MM.1S (cell line): ENCODE measurements at regions not wholly inside any gene's neighbourhood (a gene's known extent, or its start where the extent isn't known, plus 50 kb on each side); places are given as distances from the start of the nearest gene placed in this dataset.

Experiments used
- DNase-seq: peaks from one replicate; pipeline ENCODE4 v3.0.0-alpha.2; 2015
- H2AFZ ChIP-seq: fragments of 300-600 bp; sonication (generic); 2 replicates; pipeline ENCODE4 v1.6.0; 2016; ENCODE audit warnings: antibody characterized with exemption, low read length
- H3F3A ChIP-seq: fragments of 300-600 bp; sonication (generic); 2 replicates; pipeline ENCODE4 v1.6.1; 2016; ENCODE audit warnings: mild to moderate bottlenecking, antibody characterized with exemption, low read length, moderate library complexity, mixed read lengths; ENCODE audit not compliant: insufficient read depth
- H3K27ac ChIP-seq: fragments of 300-600 bp; sonication (generic); 2 replicates; pipeline ENCODE4 v1.5.1; 2016; ENCODE audit warnings: mild to moderate bottlenecking, low read length
- H3K27me3 ChIP-seq: fragments of 300-600 bp; sonication (generic); replicated peaks from 2 replicates; pipeline ENCODE4 v1.6.0; 2016; ENCODE audit warnings: low read length; ENCODE audit not compliant: insufficient read depth
- H3K36me3 ChIP-seq: fragments of 300-600 bp; sonication (generic); replicated peaks from 2 replicates; pipeline ENCODE4 v1.6.1; 2016; ENCODE audit warnings: mild to moderate bottlenecking, low read length, mixed read lengths; ENCODE audit not compliant: insufficient read depth
- H3K4me1 ChIP-seq: fragments of 300-600 bp; sonication (generic); 2 replicates; pipeline ENCODE4 v1.6.1; 2016; ENCODE audit warnings: low read length, mixed read lengths
- H3K4me2 ChIP-seq: fragments of 300-600 bp; sonication (generic); 2 replicates; pipeline ENCODE4 v1.6.0; 2016; ENCODE audit warnings: low read depth, low read length
- H3K4me3 ChIP-seq: fragments of 300-600 bp; sonication (generic); 2 replicates; pipeline ENCODE4 v1.5.1; 2016; ENCODE audit warnings: low read length, mixed read lengths
- H3K79me2 ChIP-seq: fragments of 300-600 bp; sonication (generic); 2 replicates; pipeline ENCODE4 v1.6.1; 2016; ENCODE audit warnings: mixed run types, low read length, mixed read lengths
- H3K9ac ChIP-seq: fragments of 300-600 bp; sonication (generic); 2 replicates; pipeline ENCODE4 v1.6.1; 2016; ENCODE audit warnings: low read length, mixed read lengths
- H3K9me2 ChIP-seq: fragments of 300-600 bp; sonication (generic); replicated peaks from 2 replicates; pipeline ENCODE4 v1.6.1; 2016; ENCODE audit warnings: mild to moderate bottlenecking, low read length, mixed read lengths; ENCODE audit not compliant: insufficient read depth
- H3K9me3 ChIP-seq: fragments of 300-600 bp; sonication (generic); replicated peaks from 2 replicates; pipeline ENCODE4 v1.6.1; 2016; ENCODE audit warnings: mild to moderate bottlenecking, low read length, mixed read lengths; ENCODE audit not compliant: insufficient read depth
- H4K20me1 ChIP-seq: fragments of 300-600 bp; sonication (generic); 2 replicates; pipeline ENCODE4 v1.6.1; 2016; ENCODE audit warnings: mild to moderate bottlenecking, low read length, moderate library complexity, mixed read lengths; ENCODE audit not compliant: insufficient read depth
- CTCF ChIP-seq: fragments of 300-600 bp; sonication (generic); IDR thresholded peaks from 2 replicates; pipeline ENCODE4 v1.5.1; 2016; ENCODE audit warnings: antibody characterized with exemption, low read length, mixed read lengths
- EZH2 ChIP-seq: fragments of 300-600 bp; sonication (generic); optimal IDR thresholded peaks from 2 replicates; pipeline ENCODE3; 2017; ENCODE audit warnings: low read depth, mild to moderate bottlenecking, antibody characterized with exemption, low read length, mixed read lengths
- EZH2phosphoT487 ChIP-seq: fragments of 300-600 bp; sonication (generic); IDR thresholded peaks from 2 replicates; pipeline ENCODE4 v1.6.1; 2018; ENCODE audit warnings: antibody characterized with exemption, low read length

GRCh38 chr2:177141866-177142265 lies 70.7 kb upstream of the HNRNPA3 start:
- Histone ChIP-seq H3K79me2 (no peaks in the 10 kb centered on the region), H3K4me2 (no peak overlapping the region), H4K20me1 (no peaks in the 10 kb centered on the region), H2AFZ (no peak overlapping the region), H3K27ac (no peak overlapping the region), H3K9me2 (no peaks in the 10 kb centered on the region), H3K9ac (no peak overlapping the region), H3K27me3 (no peaks in the 10 kb centered on the region), H3K4me3 (no peak overlapping the region), H3F3A (no peaks in the 10 kb centered on the region), H3K9me3 (no peaks in the 10 kb centered on the region), H3K36me3 (no peaks in the 10 kb centered on the region), H3K4me1 (peaks cover 8% of the 10 kb centered on the region)
- no peak for TF ChIP-seq EZH2
- TF ChIP-seq EZH2phosphoT487: no peak
- TF ChIP-seq CTCF: no peak
- DNase-seq: no peak

GRCh38 chr2:177143444-177143843 lies 69.2 kb upstream of the HNRNPA3 start:
- no peaks in the 10 kb centered on the region for H3K9me2 ChIP-seq
- H3K27ac ChIP-seq: no peak overlapping the region
- no peak for DNase-seq
- H3K9ac ChIP-seq: no peak overlapping the region
- H3K4me3 ChIP-seq: no peak overlapping the region
- 0 out of 2 replicates have a peak, but pooled peaks cover 6% of the 10 kb centered on the region for H3K27me3 ChIP-seq
- no peak overlapping the region for H2AFZ ChIP-seq
- no peaks in the 10 kb centered on the region for H3K36me3 ChIP-seq
- no peak overlapping the region for H3K4me2 ChIP-seq
- H3K79me2 ChIP-seq: no peaks in the 10 kb centered on the region
- H4K20me1 ChIP-seq: no peaks in the 10 kb centered on the region
- no peaks in the 10 kb centered on the region for H3K9me3 ChIP-seq
- H3F3A ChIP-seq: no peaks in the 10 kb centered on the region
- TF ChIP-seq EZH2 (no peak), EZH2phosphoT487 (no peak), CTCF (no peak)
- H3K4me1 ChIP-seq: peaks cover 14% of the 10 kb centered on the region

GRCh38 chr2:177147093-177147694 lies 65.4 kb upstream of the HNRNPA3 start:
- Histone ChIP-seq H4K20me1 (no peaks in the 10 kb centered on the region), H3K4me1 (peaks cover 7% of the 10 kb centered on the region; the same call in 1 of the 2 replicates), H3K36me3 (no peaks in the 10 kb centered on the region), H3K79me2 (no peaks in the 10 kb centered on the region), H3K9me2 (no peaks in the 10 kb centered on the region), H3F3A (no peaks in the 10 kb centered on the region), H3K9ac (no peak overlapping the region), H3K4me3 (no peak overlapping the region), H3K4me2 (no peak overlapping the region), H3K9me3 (no peaks in the 10 kb centered on the region), H2AFZ (no peak overlapping the region), H3K27ac (no peak overlapping the region), H3K27me3 (0 out of 2 replicates have a peak, but pooled peaks cover 6% of the 10 kb centered on the region)
- TF ChIP-seq CTCF (peak; percentile 67), EZH2phosphoT487 (no peak)
- peak; percentile 69 for DNase-seq
